NCI-H2107 treated with DMSO at 0.1 percent for 48 hours (cell line): ENCODE measurements at regions not wholly inside any gene's neighbourhood (a gene's known extent, or its start where the extent isn't known, plus 50 kb on each side); places are given as distances from the start of the nearest gene placed in this dataset.

Experiments used
- DNase-seq: peaks from one replicate; lab custom pipeline; 2025; ENCODE audit not compliant: unreplicated experiment; lab: John Stamatoyannopoulos, UW

- no peak for DNase-seq
Measured at GRCh38 chr5:56692359-56693219, 122.8 kb upstream of the MAP3K1 start.

GRCh38 chr5:56688402-56688801, 126.9 kb upstream of the MAP3K1 start:
- DNase-seq = no peak

GRCh38 chr5:56686337-56687195, 128.8 kb upstream of the MAP3K1 start:
- DNase-seq = no peak

GRCh38 chr5:56685503-56686217, 129.7 kb upstream of the MAP3K1 start:
- no peak for DNase-seq

GRCh38 chr5:56684159-56684558, 131.2 kb upstream of the MAP3K1 start:
- DNase-seq = no peak

- DNase-seq = no peak
Measured at GRCh38 chr5:56683733-56684132, 131.6 kb upstream of the MAP3K1 start.

- DNase-seq = no peak
Measured at GRCh38 chr5:56683281-56683680, 132.1 kb upstream of the MAP3K1 start.

GRCh38 chr5:56681346-56681745, 134.0 kb upstream of the MAP3K1 start:
- DNase-seq = no peak

- DNase-seq = no peak
Measured at GRCh38 chr5:56680731-56681130, 134.6 kb upstream of the MAP3K1 start.

- no peak for DNase-seq
Measured at GRCh38 chr5:56677690-56678305, 137.6 kb upstream of the MAP3K1 start.

- DNase-seq = no peak
Measured at GRCh38 chr5:56676091-56676768, 139.1 kb upstream of the MAP3K1 start.

GRCh38 chr5:56674441-56674840, 140.9 kb upstream of the MAP3K1 start:
- DNase-seq = no peak

- DNase-seq = no peak
Measured at GRCh38 chr5:56673171-56673570, 142.2 kb upstream of the MAP3K1 start.

- DNase-seq = no peak
Measured at GRCh38 chr5:56671571-56671970, 143.8 kb upstream of the MAP3K1 start.

GRCh38 chr5:56670916-56671315, 144.4 kb upstream of the MAP3K1 start:
- DNase-seq = no peak

- peak; percentile 75 for DNase-seq
Measured at GRCh38 chr5:56669534-56670483, 145.5 kb upstream of the MAP3K1 start.

GRCh38 chr5:56668996-56669395, 146.4 kb upstream of the MAP3K1 start:
- DNase-seq = no peak

- DNase-seq = no peak
Measured at GRCh38 chr5:56667692-56668091, 147.7 kb upstream of the MAP3K1 start.

- DNase-seq = no peak
Measured at GRCh38 chr5:56666901-56667300, 148.4 kb upstream of the MAP3K1 start.
